ENCODE measurements at regions not wholly inside any gene's neighbourhood (a gene's known extent, or its start where the extent isn't known, plus 50 kb on each side); places are given as distances from the start of the nearest gene placed in this dataset.

- Histone ChIP-seq H3K27ac (no peak overlapping the region), H3K27me3 (no peaks in the 10 kb centered on the region), H3K9me3 (no peaks in the 10 kb centered on the region), H3K36me3 (no peaks in the 10 kb centered on the region), H3K4me1 (ENCODE audit: control insufficient read depth in 1 of 2, insufficient read depth in 1 of 2, low read depth in 1 of 2, low read length in 1 of 2) (no peaks in the 10 kb centered on the region), H3K4me3 (ENCODE audit: low read depth in 1 of 2, low read length in 1 of 2) (no peak overlapping the region)
- no peak for TF ChIP-seq CTCF (IDR thresholded peaks at IDR 0.05)
These were observed 577.6 kb downstream of the EFNB2 start for GRCh38 chr13:105957769-105958438.

GRCh38 chr13:105956921-105957320 is 578.5 kb downstream of the EFNB2 start:
- no peaks in the 10 kb centered on the region for H3K4me1 ChIP-seq (ENCODE audit: control insufficient read depth in 1 of 2, insufficient read depth in 1 of 2, low read depth in 1 of 2, low read length in 1 of 2)
- no peak overlapping the region for H3K27ac ChIP-seq
- no peaks in the 10 kb centered on the region for H3K27me3 ChIP-seq
- no peak overlapping the region for H3K4me3 ChIP-seq (ENCODE audit: low read depth in 1 of 2, low read length in 1 of 2)
- no peaks in the 10 kb centered on the region for H3K9me3 ChIP-seq
- TF ChIP-seq CTCF (IDR thresholded peaks at IDR 0.05) = no peak
- no peaks in the 10 kb centered on the region for H3K36me3 ChIP-seq

DNA sequence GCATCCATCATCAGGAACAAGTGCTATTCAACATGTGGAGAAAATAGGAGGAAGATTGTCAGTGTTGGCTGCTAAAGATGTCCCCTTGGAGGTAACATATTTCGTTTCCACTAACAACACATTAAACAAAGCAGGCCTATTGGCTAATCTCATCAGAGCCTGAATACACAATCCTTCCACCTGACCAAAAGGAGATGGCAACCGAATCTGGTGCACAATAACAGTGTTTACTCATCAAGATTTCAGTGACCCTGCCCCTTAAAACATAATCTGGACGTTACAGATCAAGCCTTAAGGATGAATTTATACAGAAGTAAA is 582.5 kb downstream of the EFNB2 start:
- no peaks in the 10 kb centered on the region for H3K4me1 ChIP-seq (ENCODE audit: control insufficient read depth in 1 of 2, insufficient read depth in 1 of 2, low read depth in 1 of 2, low read length in 1 of 2)
- H3K27me3 ChIP-seq = no peaks in the 10 kb centered on the region
- H3K9me3 ChIP-seq = no peaks in the 10 kb centered on the region
- H3K4me3 ChIP-seq (ENCODE audit: low read depth in 1 of 2, low read length in 1 of 2) = no peak overlapping the region
- no peak for TF ChIP-seq CTCF (IDR thresholded peaks at IDR 0.05)
- H3K27ac ChIP-seq = no peak overlapping the region
- no peaks in the 10 kb centered on the region for H3K36me3 ChIP-seq

- Histone ChIP-seq H3K9me3 (no peaks in the 10 kb centered on the region), H3K27ac (no peak overlapping the region), H3K27me3 (no peaks in the 10 kb centered on the region), H3K4me3 (ENCODE audit: low read depth in 1 of 2, low read length in 1 of 2) (no peak overlapping the region), H3K4me1 (ENCODE audit: control insufficient read depth in 1 of 2, insufficient read depth in 1 of 2, low read depth in 1 of 2, low read length in 1 of 2) (no peaks in the 10 kb centered on the region), H3K36me3 (no peaks in the 10 kb centered on the region)
- TF ChIP-seq CTCF (IDR thresholded peaks at IDR 0.05) = no peak
These were observed 583.1 kb downstream of the EFNB2 start for GRCh38 chr13:105952233-105952972.

DNA sequence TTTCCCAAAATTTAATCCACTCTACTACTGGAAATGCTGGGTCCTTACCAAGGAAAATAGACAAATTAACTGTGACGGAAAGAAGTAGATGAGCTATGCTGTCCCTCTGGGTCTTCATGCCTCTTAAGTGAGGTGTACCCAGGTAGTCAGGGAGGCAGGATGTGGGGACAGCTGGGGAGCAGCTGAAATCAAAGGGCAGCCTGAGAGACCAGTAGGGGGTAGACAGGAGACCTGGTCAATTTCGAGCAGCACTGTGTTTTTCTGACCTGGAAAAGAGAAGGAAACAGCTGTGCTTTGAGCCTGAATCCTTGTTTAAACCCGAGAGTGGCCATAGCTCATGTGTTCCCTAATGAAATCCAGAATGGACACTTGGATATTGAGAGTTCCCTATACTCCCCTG is 587.3 kb downstream of the EFNB2 start:
- Histone ChIP-seq H3K4me1 (ENCODE audit: control insufficient read depth in 1 of 2, insufficient read depth in 1 of 2, low read depth in 1 of 2, low read length in 1 of 2) (no peaks in the 10 kb centered on the region), H3K4me3 (ENCODE audit: low read depth in 1 of 2, low read length in 1 of 2) (no peak overlapping the region), H3K27ac (no peak overlapping the region), H3K27me3 (no peaks in the 10 kb centered on the region), H3K9me3 (no peaks in the 10 kb centered on the region), H3K36me3 (no peaks in the 10 kb centered on the region)
- no peak for TF ChIP-seq CTCF (IDR thresholded peaks at IDR 0.05)

Data from neutrophil (primary cell).